ENCODE measurements at regions not wholly inside any gene's neighbourhood (a gene's known extent, or its start where the extent isn't known, plus 50 kb on each side); places are given as distances from the start of the nearest gene placed in this dataset.

- H3K9me3 Mint-ChIP-seq: peaks cover 8% of the 10 kb centered on the region
- no peak for TF ChIP-seq CTCF (conservative IDR thresholded peaks at IDR 0.05)
- H3K36me3 Mint-ChIP-seq: peaks cover 4% of the 10 kb centered on the region
- H3K27ac Mint-ChIP-seq: no peak overlapping the region
- H3K27me3 Mint-ChIP-seq: peaks cover 2% of the 10 kb centered on the region
- no peak overlapping the region for H3K4me3 Mint-ChIP-seq
- DNase-seq (ENCODE audit: extremely low spot score, unreplicated experiment): no peak
- H3K4me1 Mint-ChIP-seq (ENCODE audit: unreplicated experiment): no peaks in the 10 kb centered on the region
These were observed 100.0 kb upstream of the ZNF469 start for GRCh38 chr16:88282564-88283395.

GRCh38 chr16:88283596-88283995 is 99.2 kb upstream of the ZNF469 start:
- DNase-seq (ENCODE audit: extremely low spot score, unreplicated experiment): no peak
- no peak overlapping the region for H3K4me3 Mint-ChIP-seq
- no peak overlapping the region for H3K27ac Mint-ChIP-seq
- H3K36me3 Mint-ChIP-seq: peaks cover 4% of the 10 kb centered on the region
- H3K4me1 Mint-ChIP-seq (ENCODE audit: unreplicated experiment): no peaks in the 10 kb centered on the region
- peaks cover 8% of the 10 kb centered on the region for H3K9me3 Mint-ChIP-seq
- peaks cover 2% of the 10 kb centered on the region for H3K27me3 Mint-ChIP-seq
- TF ChIP-seq CTCF (conservative IDR thresholded peaks at IDR 0.05): no peak

- Mint-ChIP-seq H3K27ac (no peak overlapping the region), H3K27me3 (peaks cover 2% of the 10 kb centered on the region), H3K4me3 (no peak overlapping the region), H3K36me3 (peaks cover 4% of the 10 kb centered on the region), H3K9me3 (peaks cover 8% of the 10 kb centered on the region), H3K4me1 (ENCODE audit: unreplicated experiment) (no peaks in the 10 kb centered on the region)
- DNase-seq (ENCODE audit: extremely low spot score, unreplicated experiment): no peak
- TF ChIP-seq CTCF (conservative IDR thresholded peaks at IDR 0.05): no peak
These were observed 98.7 kb upstream of the ZNF469 start for GRCh38 chr16:88284101-88284500.

GRCh38 chr16:88284626-88285513 is 97.9 kb upstream of the ZNF469 start:
- Mint-ChIP-seq H3K9me3 (peaks cover 8% of the 10 kb centered on the region), H3K4me3 (no peak overlapping the region), H3K27ac (no peak overlapping the region), H3K4me1 (ENCODE audit: unreplicated experiment) (no peaks in the 10 kb centered on the region), H3K27me3 (peaks cover 2% of the 10 kb centered on the region), H3K36me3 (peaks cover 4% of the 10 kb centered on the region)
- no peak for DNase-seq (ENCODE audit: extremely low spot score, unreplicated experiment)
- TF ChIP-seq CTCF (conservative IDR thresholded peaks at IDR 0.05): no peak

- Mint-ChIP-seq H3K9me3 (peaks cover 8% of the 10 kb centered on the region), H3K4me1 (ENCODE audit: unreplicated experiment) (no peaks in the 10 kb centered on the region), H3K36me3 (peaks cover 4% of the 10 kb centered on the region), H3K27ac (no peak overlapping the region), H3K4me3 (no peak overlapping the region), H3K27me3 (peaks cover 5% of the 10 kb centered on the region)
- no peak for TF ChIP-seq CTCF (conservative IDR thresholded peaks at IDR 0.05)
- DNase-seq (ENCODE audit: extremely low spot score, unreplicated experiment): no peak
These were observed 97.3 kb upstream of the ZNF469 start for GRCh38 chr16:88285514-88285822.

Measured in type B pancreatic cell (in vitro differentiated cells).